SK-N-SH treated with all-trans-retinoic acid at 6 μM for 48 hours (cell line): ENCODE measurements at regions not wholly inside any gene's neighbourhood (a gene's known extent, or its start where the extent isn't known, plus 50 kb on each side); places are given as distances from the start of the nearest gene placed in this dataset.

Source experiments
- ATAC-seq: fragments of 200-7000 bp; cut with Tn5 transposase; 3 replicates; pipeline ENCODE4 v1.9.1; 2020; ENCODE audit warnings: mild to moderate bottlenecking, moderate library complexity
- ARNTL ChIP-seq: fragments of 450-650 bp; formaldehyde crosslinking; IDR thresholded peaks from 2 replicates; pipeline ENCODE4 v1.5.0; 2020; ENCODE audit warnings: low read depth, mild to moderate bottlenecking, moderate library complexity, borderline replicate concordance
- BACH2 ChIP-seq: fragments of 250-450 bp; sonication (Bioruptor Pico); IDR thresholded peaks from 2 replicates; pipeline ENCODE4 v1.9.0; 2021; ENCODE audit warnings: mild to moderate bottlenecking, borderline replicate concordance
- CREB5 ChIP-seq: fragments of 250-450 bp; sonication (Bioruptor Pico); IDR thresholded peaks from 2 replicates; pipeline ENCODE4 v1.5.1; 2020; ENCODE audit warnings: low read depth, mild to moderate bottlenecking, moderate library complexity
- CSDC2 ChIP-seq: fragments of 250-450 bp; sonication (Bioruptor Pico); IDR thresholded peaks from 2 replicates; pipeline ENCODE4 v1.5.0; 2020; ENCODE audit warnings: mild to moderate bottlenecking, moderate library complexity
- CSRNP3 ChIP-seq: fragments of 250-450 bp; sonication (Bioruptor Pico); IDR thresholded peaks from 2 replicates; pipeline ENCODE4 v1.5.1; 2021; ENCODE audit warnings: mild to moderate bottlenecking, moderate library complexity
- ESRRG ChIP-seq: fragments of 250-450 bp; sonication (Bioruptor Pico); IDR thresholded peaks from 2 replicates; pipeline ENCODE4 v1.6.1; 2021; ENCODE audit warnings: mild to moderate bottlenecking
- GLIS3 ChIP-seq: fragments of 250-450 bp; sonication (Bioruptor Pico); IDR thresholded peaks from 2 replicates; pipeline ENCODE4 v1.5.0; 2020; ENCODE audit warnings: mild to moderate bottlenecking, moderate library complexity
- ISL1 ChIP-seq: fragments of 250-450 bp; sonication (Bioruptor Pico); IDR thresholded peaks from 2 replicates; pipeline ENCODE4 v2.1.2; 2022; ENCODE audit warnings: mild to moderate bottlenecking, moderate library complexity
- OSR1 ChIP-seq: fragments of 250-450 bp; sonication (Bioruptor Pico); IDR thresholded peaks from 2 replicates; pipeline ENCODE4 v1.8.0; 2022; ENCODE audit warnings: moderate library complexity, mild to moderate bottlenecking, inconsistent platforms
- PATZ1 ChIP-seq: fragments of 250-450 bp; sonication (Bioruptor Pico); IDR thresholded peaks from 2 replicates; pipeline ENCODE4 v1.8.0; 2020; ENCODE audit warnings: mild to moderate bottlenecking, moderate library complexity, borderline replicate concordance
- POU6F1 ChIP-seq: fragments of 250-450 bp; sonication (Bioruptor Pico); IDR thresholded peaks from 2 replicates; pipeline ENCODE4 v1.8.0; 2021; ENCODE audit warnings: low read depth, mild to moderate bottlenecking, moderate library complexity, borderline replicate concordance
- PPARA ChIP-seq: fragments of 250-450 bp; sonication (Bioruptor Pico); IDR thresholded peaks from 2 replicates; pipeline ENCODE4 v1.5.0; 2020; ENCODE audit warnings: mild to moderate bottlenecking, borderline replicate concordance
- RARB ChIP-seq: fragments of 250-450 bp; sonication (Bioruptor Pico); IDR thresholded peaks from 2 replicates; pipeline ENCODE4 v1.8.0; 2021; ENCODE audit warnings: mild to moderate bottlenecking, moderate library complexity
- SNAI2 ChIP-seq: fragments of 250-450 bp; sonication (Bioruptor Pico); IDR thresholded peaks from 2 replicates; pipeline ENCODE4 v1.5.0; 2020; ENCODE audit warnings: mild to moderate bottlenecking, moderate library complexity
- TCF4 ChIP-seq: fragments of 250-450 bp; sonication (Bioruptor Pico); IDR thresholded peaks from 2 replicates; pipeline ENCODE4 v1.8.0; 2021; ENCODE audit warnings: mild to moderate bottlenecking, moderate library complexity, borderline replicate concordance
- TOX ChIP-seq: fragments of 250-450 bp; sonication (Bioruptor Pico); IDR thresholded peaks from 2 replicates; pipeline ENCODE4 v1.8.0; 2021; ENCODE audit warnings: mild to moderate bottlenecking, moderate library complexity, borderline replicate concordance
- TSHZ2 ChIP-seq: fragments of 250-450 bp; sonication (Bioruptor Pico); IDR thresholded peaks from 2 replicates; pipeline ENCODE4 v1.5.0; 2020; ENCODE audit warnings: mild to moderate bottlenecking, moderate library complexity
- ZC3H10 ChIP-seq: fragments of 250-450 bp; sonication (Bioruptor Pico); IDR thresholded peaks from 2 replicates; pipeline ENCODE4 v1.5.1; 2021; ENCODE audit warnings: mild to moderate bottlenecking, moderate library complexity
- ZFP3 ChIP-seq: fragments of 250-450 bp; sonication (Bioruptor Pico); IDR thresholded peaks from 2 replicates; pipeline ENCODE4 v1.5.0; 2020; ENCODE audit warnings: mild to moderate bottlenecking, moderate library complexity
- ZFP30 ChIP-seq: fragments of 450-650 bp; formaldehyde crosslinking; IDR thresholded peaks from 2 replicates; pipeline ENCODE4 v1.5.0; 2022; ENCODE audit warnings: mild to moderate bottlenecking, moderate library complexity
- ZNF565 ChIP-seq: fragments of 450-650 bp; formaldehyde crosslinking; conservative IDR thresholded peaks from 2 replicates; pipeline ENCODE4 v1.5.0; 2020; ENCODE audit warnings: low read depth, mild to moderate bottlenecking, moderate library complexity
- ZNF70 ChIP-seq: fragments of 450-650 bp; formaldehyde crosslinking; IDR thresholded peaks from 2 replicates; pipeline ENCODE4 v1.5.0; 2020; ENCODE audit warnings: mild to moderate bottlenecking, moderate library complexity
- ZNF8 ChIP-seq: fragments of 450-650 bp; formaldehyde crosslinking; IDR thresholded peaks from 2 replicates; pipeline ENCODE4 v1.5.0; 2020; ENCODE audit warnings: mild to moderate bottlenecking, moderate library complexity

GRCh38 chr3:144511346-144511745 lies 539.7 kb downstream of the DIPK2A start:
- no peak for ATAC-seq
- TF ChIP-seq CREB5 (CRISPR knock-in tag) (no peak), ZNF70 (CRISPR knock-in tag) (no peak), RARB (no peak), SNAI2 (CRISPR knock-in tag) (no peak), PPARA (CRISPR knock-in tag) (no peak), ZFP3 (no peak), ISL1 (CRISPR knock-in tag) (no peak), OSR1 (CRISPR knock-in tag) (no peak), CSRNP3 (no peak)
- TF ChIP-seq, all 23 proteins: peak for 0

- ATAC-seq: no peak
- TF ChIP-seq GLIS3 (CRISPR knock-in tag) (no peak), SNAI2 (CRISPR knock-in tag) (no peak), ZNF70 (CRISPR knock-in tag) (no peak), TOX (CRISPR knock-in tag) (no peak), ZC3H10 (CRISPR knock-in tag) (no peak), ZFP30 (CRISPR knock-in tag) (no peak), ISL1 (CRISPR knock-in tag) (no peak), ARNTL (no peak), ZNF8 (CRISPR knock-in tag) (no peak), ZFP3 (no peak), PPARA (CRISPR knock-in tag) (no peak), POU6F1 (no peak), CSRNP3 (no peak), RARB (no peak), BACH2 (CRISPR knock-in tag) (no peak), TCF4 (no peak), CREB5 (CRISPR knock-in tag) (no peak), ESRRG (no peak), CSDC2 (no peak), ZNF565 (no peak)
Measured at GRCh38 chr3:144516026-144516425, 544.4 kb downstream of the DIPK2A start.

GRCh38 chr3:144516589-144516988 lies 545.0 kb downstream of the DIPK2A start:
- ATAC-seq: no peak
- no peak for TF ChIP-seq CREB5 (CRISPR knock-in tag)
- TF ChIP-seq POU6F1: no peak
- TF ChIP-seq ZC3H10 (CRISPR knock-in tag): no peak
- no peak for TF ChIP-seq ISL1 (CRISPR knock-in tag)
- no peak for TF ChIP-seq TCF4
- TF ChIP-seq ZNF8 (CRISPR knock-in tag): no peak
- no peak for TF ChIP-seq RARB
- no peak for TF ChIP-seq PATZ1
- TF ChIP-seq ZFP30 (CRISPR knock-in tag): no peak
- no peak for TF ChIP-seq TSHZ2
